Spleen (tissue), 11 donors: ENCODE measurements at regions not wholly inside any gene's neighbourhood (a gene's known extent, or its start where the extent isn't known, plus 50 kb on each side); places are given as distances from the start of the nearest gene placed in this dataset.

Experiments
- DNase-seq: peaks from one replicate; pipeline ENCODE4 v3.0.0-alpha.2; 2020
- H3K27ac ChIP-seq, 8 donors: fragments of 200-600 bp; sonication (generic) in 7 of 8; 1 replicate in 4 of 8; 2 replicates in 4 of 8; pipeline versions ENCODE4 v1.5.0 to v1.8.0; 2016 to 2021; ENCODE audit warnings: inconsistent platforms in 4 of 8, mild to moderate bottlenecking in 4 of 8, moderate library complexity in 1 of 8
- H3K27me3 ChIP-seq, 7 donors: fragments of 200-600 bp; sonication (generic) in 6 of 7; replicated peaks in 1 of 7; 1 replicate in 4 of 7; 2 replicates in 3 of 7; pipeline versions ENCODE4 v1.5.0 to v1.8.0; 2016 to 2021; ENCODE audit warnings: inconsistent platforms in 3 of 7, mild to moderate bottlenecking in 1 of 7
- H3K36me3 ChIP-seq, 6 donors: fragments of 200-600 bp; sonication (generic) in 5 of 6; 1 replicate in 4 of 6; 2 replicates in 2 of 6; pipeline versions ENCODE4 v1.5.0 to v1.8.0; 2016 to 2021; ENCODE audit warnings: inconsistent platforms in 2 of 6
- H3K4me1 ChIP-seq, 6 donors: fragments of 200-600 bp; sonication (generic) in 5 of 6; 1 replicate in 3 of 6; 2 replicates in 3 of 6; pipeline versions ENCODE4 v1.5.0 to v1.8.0; 2016 to 2021; ENCODE audit warnings: inconsistent platforms in 3 of 6
- H3K4me3 ChIP-seq, 8 donors: fragments of 200-600 bp; sonication (generic) in 7 of 8; 1 replicate in 4 of 8; 2 replicates in 4 of 8; pipeline versions ENCODE4 v1.5.0 to v1.8.0; 2016 to 2021; ENCODE audit warnings: inconsistent platforms in 4 of 8, mild to moderate bottlenecking in 4 of 8, moderate library complexity in 2 of 8
- H3K9me3 ChIP-seq, 8 donors: fragments of 200-600 bp; sonication (generic) in 7 of 8; 1 replicate in 4 of 8; 2 replicates in 4 of 8; pipeline versions ENCODE4 v1.5.0 to v1.8.0; 2016 to 2021; ENCODE audit warnings: inconsistent platforms in 4 of 8
- POLR2A ChIP-seq, 3 donors: fragments of 450-650 bp; IDR thresholded peaks; one replicate each; pipeline ENCODE4 v1.5.1; 2017; ENCODE audit warnings: antibody characterized with exemption in 3 of 3, mild to moderate bottlenecking in 1 of 3
- POLR2AphosphoS5 ChIP-seq, 3 donors: sonication (generic); formaldehyde crosslinking; IDR thresholded peaks; one replicate each; pipeline ENCODE4 v1.5.1; 2017; ENCODE audit warnings: antibody characterized with exemption in 3 of 3
- WGBS, 5 donors: extraction: QIAGEN DNeasy Blood & Tissue Kit in 3 of 5; methylation state at CpG; one replicate each; pipeline versions ENCODE4 v1.1.5 to v1.1.7; 2013 to 2018; 5-methylcytosine and 5-hydroxymethylcytosine counted together
- intact Hi-C: fragments of 100-400 bp; cut with DNase I; formaldehyde crosslinking; loops from one replicate; pipeline ENCODE4 v1.15.0; 2023; ENCODE audit warnings: low total_unique reads
- TF ChIP-seq, protein P1 (sequence below), 11 experiments: fragments of 200-600 bp in 7 of 11; fragments of 450-650 bp in 4 of 11; sonication (generic) in 4 of 11; IDR thresholded peaks in 8 of 11; conservative IDR thresholded peaks in 3 of 11; 1 replicate in 7 of 11; 2 replicates in 4 of 11; pipeline versions ENCODE4 v1.4.0 to v1.8.0; 2016 to 2021; ENCODE audit warnings: antibody characterized with exemption in 11 of 11, inconsistent platforms in 4 of 11, mild to moderate bottlenecking in 1 of 11
- donor health status: healthy with polysubstance abuse.
- donor health status: DM: no; HTN: no; CAD: no; lungs with moderate emphysema.
- donor health status: DM: no; HTN: no; CAD: no.
- donor health status: Bipolar disorder and iron deficiency.
- donor health status: healthy.
- donor health status: DM: no; HTN: no; CAD: no.
- donor health status: DM: yes; HTN: yes; CAD: no.

- peaks cover 0 to 24% (median 11%) of the 10 kb centered on the region in 8 donors for H3K9me3 ChIP-seq
- DNase-seq: no peak
- TF ChIP-seq POLR2AphosphoS5 (IDR thresholded peaks at IDR 0.05): no peak
- no peak for TF ChIP-seq POLR2A (IDR thresholded peaks at IDR 0.05)
- TF ChIP-seq, protein P1, sequence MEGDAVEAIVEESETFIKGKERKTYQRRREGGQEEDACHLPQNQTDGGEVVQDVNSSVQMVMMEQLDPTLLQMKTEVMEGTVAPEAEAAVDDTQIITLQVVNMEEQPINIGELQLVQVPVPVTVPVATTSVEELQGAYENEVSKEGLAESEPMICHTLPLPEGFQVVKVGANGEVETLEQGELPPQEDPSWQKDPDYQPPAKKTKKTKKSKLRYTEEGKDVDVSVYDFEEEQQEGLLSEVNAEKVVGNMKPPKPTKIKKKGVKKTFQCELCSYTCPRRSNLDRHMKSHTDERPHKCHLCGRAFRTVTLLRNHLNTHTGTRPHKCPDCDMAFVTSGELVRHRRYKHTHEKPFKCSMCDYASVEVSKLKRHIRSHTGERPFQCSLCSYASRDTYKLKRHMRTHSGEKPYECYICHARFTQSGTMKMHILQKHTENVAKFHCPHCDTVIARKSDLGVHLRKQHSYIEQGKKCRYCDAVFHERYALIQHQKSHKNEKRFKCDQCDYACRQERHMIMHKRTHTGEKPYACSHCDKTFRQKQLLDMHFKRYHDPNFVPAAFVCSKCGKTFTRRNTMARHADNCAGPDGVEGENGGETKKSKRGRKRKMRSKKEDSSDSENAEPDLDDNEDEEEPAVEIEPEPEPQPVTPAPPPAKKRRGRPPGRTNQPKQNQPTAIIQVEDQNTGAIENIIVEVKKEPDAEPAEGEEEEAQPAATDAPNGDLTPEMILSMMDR (IDR thresholded peaks at IDR 0.05 in 8 of 11, conservative IDR thresholded peaks at IDR 0.05 in 3 of 11): no peak
- no peaks in the 10 kb centered on the region for H3K36me3 ChIP-seq
- no peak overlapping the region for H3K4me3 ChIP-seq
- H3K27me3 ChIP-seq: no peaks in the 10 kb centered on the region
- intact Hi-C loops: no loop called here
- no peak overlapping the region for H3K27ac ChIP-seq
- no peaks in the 10 kb centered on the region for H3K4me1 ChIP-seq
Observed at GRCh38 chr16:62562121-62562520, 525.9 kb upstream of the CDH8 start.

GRCh38 chr16:62549875-62550274 lies 513.6 kb upstream of the CDH8 start:
- Histone ChIP-seq H3K4me3 (no peak overlapping the region), H3K36me3 (no peaks in the 10 kb centered on the region), H3K9me3 (peaks cover 0 to 17% (median 10%) of the 10 kb centered on the region in 8 donors), H3K27ac (no peak overlapping the region), H3K4me1 (no peaks in the 10 kb centered on the region), H3K27me3 (no peaks in the 10 kb centered on the region)
- DNase-seq: no peak
- WGBS, 5 donors: 74 to 83% (median 80%) methylated on average over 4 of the region's 4 CpGs
- TF ChIP-seq, protein P1 (IDR thresholded peaks at IDR 0.05 in 8 of 11, conservative IDR thresholded peaks at IDR 0.05 in 3 of 11): no peak
- no peak for TF ChIP-seq POLR2A (IDR thresholded peaks at IDR 0.05)
- no peak for TF ChIP-seq POLR2AphosphoS5 (IDR thresholded peaks at IDR 0.05)
- intact Hi-C loops: no loop called here

DNA sequence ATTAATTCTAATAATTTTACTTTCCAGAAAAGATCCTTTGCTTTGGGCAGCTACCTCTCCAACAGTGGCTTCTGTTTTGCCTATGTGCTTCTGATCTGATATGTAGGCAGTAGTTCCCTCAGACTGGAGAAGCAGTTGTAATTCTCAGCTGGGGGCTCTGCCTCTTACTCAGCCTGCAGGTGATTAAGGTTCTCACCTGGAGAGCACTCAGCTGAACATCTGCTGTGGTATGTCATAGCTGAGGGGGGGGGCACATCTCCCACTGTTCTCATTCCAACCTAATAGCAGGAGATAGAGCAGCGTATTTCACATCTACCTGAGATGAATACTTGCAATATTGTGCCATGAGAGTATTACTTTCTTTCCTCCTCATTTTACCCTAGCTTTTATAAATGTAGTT lies 511.9 kb upstream of the CDH8 start:
- intact Hi-C loops: no loop called here
- DNase-seq: no peak
- H3K9me3 ChIP-seq: peaks cover 0 to 23% (median 10%) of the 10 kb centered on the region in 8 donors
- no peaks in the 10 kb centered on the region for H3K27me3 ChIP-seq
- no peaks in the 10 kb centered on the region for H3K36me3 ChIP-seq
- no peak overlapping the region for H3K27ac ChIP-seq
- TF ChIP-seq POLR2AphosphoS5 (IDR thresholded peaks at IDR 0.05) (no peak), POLR2A (IDR thresholded peaks at IDR 0.05) (no peak)
- TF ChIP-seq, protein P1 (IDR thresholded peaks at IDR 0.05 in 8 of 11, conservative IDR thresholded peaks at IDR 0.05 in 3 of 11): no peak
- no peak overlapping the region for H3K4me3 ChIP-seq
- no peaks in the 10 kb centered on the region for H3K4me1 ChIP-seq
- 72 to 91% (median 89%) methylated on average over 1 of the region's 1 CpG for WGBS, 5 donors

GRCh38 chr16:62546701-62547100 lies 510.5 kb upstream of the CDH8 start:
- no peaks in the 10 kb centered on the region for H3K36me3 ChIP-seq
- no peak for DNase-seq
- no peaks in the 10 kb centered on the region for H3K4me1 ChIP-seq
- H3K4me3 ChIP-seq: no peak overlapping the region
- H3K27me3 ChIP-seq: no peaks in the 10 kb centered on the region
- WGBS, 5 donors: 79 to 97% (median 90%) methylated on average over 1 of the region's 1 CpG
- H3K27ac ChIP-seq: no peak overlapping the region
- no peak for TF ChIP-seq POLR2A (IDR thresholded peaks at IDR 0.05)
- TF ChIP-seq, protein P1 (IDR thresholded peaks at IDR 0.05 in 8 of 11, conservative IDR thresholded peaks at IDR 0.05 in 3 of 11): no peak
- TF ChIP-seq POLR2AphosphoS5 (IDR thresholded peaks at IDR 0.05): no peak
- intact Hi-C loops: no loop called here
- H3K9me3 ChIP-seq: peaks cover 0 to 15% (median under 1%) of the 10 kb centered on the region in 8 donors
